ENCODE measurements at regions not wholly inside any gene's neighbourhood (a gene's known extent, or its start where the extent isn't known, plus 50 kb on each side); places are given as distances from the start of the nearest gene placed in this dataset.

- Mint-ChIP-seq H3K27ac (no peak overlapping the region), H3K4me1 (ENCODE audit: low read depth) (no peaks in the 10 kb centered on the region), H3K9me3 (ENCODE audit: insufficient read depth) (no peaks in the 10 kb centered on the region), H3K36me3 (ENCODE audit: low read depth) (no peaks in the 10 kb centered on the region), H3K27me3 (ENCODE audit: low read depth) (peaks cover 6% of the 10 kb centered on the region), H3K4me3 (no peak overlapping the region)
- CTCF ChIA-PET = no interaction called here
- DNase-seq (no peak), ATAC-seq (no peak)
- POLR2A ChIA-PET = no interaction called here
Observed at GRCh38 chr11:13062115-13062514, 53.0 kb downstream of the RASSF10 start.

- no peaks in the 10 kb centered on the region for H3K36me3 Mint-ChIP-seq (ENCODE audit: low read depth)
- ChIA-PET CTCF (no interaction called here), POLR2A (no interaction called here)
- DNase-seq (no peak), ATAC-seq (no peak)
- peaks cover 6% of the 10 kb centered on the region for H3K27me3 Mint-ChIP-seq (ENCODE audit: low read depth)
- no peaks in the 10 kb centered on the region for H3K4me1 Mint-ChIP-seq (ENCODE audit: low read depth)
- no peak overlapping the region for H3K4me3 Mint-ChIP-seq
- no peaks in the 10 kb centered on the region for H3K9me3 Mint-ChIP-seq (ENCODE audit: insufficient read depth)
- no peak overlapping the region for H3K27ac Mint-ChIP-seq
Observed at GRCh38 chr11:13064593-13064992, 55.5 kb downstream of the RASSF10 start.

GRCh38 chr11:13065200-13065787 is 56.2 kb downstream of the RASSF10 start:
- H3K4me1 Mint-ChIP-seq (ENCODE audit: low read depth) = no peaks in the 10 kb centered on the region
- H3K27me3 Mint-ChIP-seq (ENCODE audit: low read depth) = peaks cover 6% of the 10 kb centered on the region

GRCh38 chr11:13068211-13068610 is 59.1 kb downstream of the RASSF10 start:
- DNase-seq (no peak), ATAC-seq (no peak)
- Mint-ChIP-seq H3K27ac (no peak overlapping the region), H3K36me3 (ENCODE audit: low read depth) (no peaks in the 10 kb centered on the region), H3K9me3 (ENCODE audit: insufficient read depth) (no peaks in the 10 kb centered on the region), H3K4me1 (ENCODE audit: low read depth) (no peaks in the 10 kb centered on the region), H3K4me3 (no peak overlapping the region), H3K27me3 (ENCODE audit: low read depth) (peaks cover 11% of the 10 kb centered on the region)
- POLR2A ChIA-PET = no interaction called here
- CTCF ChIA-PET = no interaction called here

More at GRCh38 chr11:13065200-13065787, 56.2 kb downstream of the RASSF10 start:
- ATAC-seq = no peak
- ChIA-PET CTCF (no interaction called here), POLR2A (no interaction called here)
- Mint-ChIP-seq H3K36me3 (ENCODE audit: low read depth) (no peaks in the 10 kb centered on the region), H3K9me3 (ENCODE audit: insufficient read depth) (no peaks in the 10 kb centered on the region), H3K4me3 (no peak overlapping the region), H3K27ac (no peak overlapping the region)
- no peak for DNase-seq

DNA sequence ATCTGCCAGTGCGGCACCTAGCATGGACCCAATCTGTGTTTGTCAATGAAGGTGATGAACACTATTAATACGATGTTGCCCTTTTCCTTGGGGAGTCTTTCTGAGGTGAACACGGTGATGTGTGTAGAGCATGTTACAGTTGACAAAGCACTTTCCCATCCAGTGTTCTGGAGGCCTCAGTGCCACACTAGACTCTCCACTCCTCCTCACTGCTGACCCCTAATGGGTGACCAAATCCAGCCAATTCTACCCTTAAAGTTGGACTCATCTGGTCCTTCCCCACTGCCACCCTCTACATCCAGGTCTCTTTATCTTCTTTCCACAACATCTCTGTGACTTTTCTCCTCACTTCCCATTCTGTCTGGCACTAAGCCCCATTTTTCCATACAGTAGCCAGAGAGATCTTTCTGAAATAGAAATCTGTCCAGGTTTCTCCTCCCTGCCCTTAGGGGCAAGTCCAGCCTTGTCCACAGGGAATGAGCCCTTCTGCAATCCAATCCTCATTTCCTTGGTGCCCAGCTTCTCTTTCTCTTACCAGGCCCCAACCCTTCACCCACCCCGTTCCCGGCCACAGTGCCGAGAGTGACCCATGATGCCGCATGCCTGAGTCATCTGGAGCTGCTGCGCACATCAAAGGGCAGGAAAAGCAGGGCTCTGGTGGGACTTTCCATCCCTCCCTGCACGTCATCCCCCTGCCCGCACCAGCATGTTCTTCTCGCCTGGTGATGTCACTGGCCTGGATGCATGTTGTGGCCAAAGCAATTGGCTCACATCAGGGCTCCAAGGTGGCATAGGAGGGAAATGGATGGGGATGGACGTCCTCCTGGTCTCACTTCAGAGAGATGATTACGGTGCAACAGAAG is 64.2 kb downstream of the RASSF10 start:
- no peak overlapping the region for H3K4me3 Mint-ChIP-seq
- no peak for DNase-seq
- H3K36me3 Mint-ChIP-seq (ENCODE audit: low read depth) = no peaks in the 10 kb centered on the region
- H3K27ac Mint-ChIP-seq = no peak overlapping the region
- POLR2A ChIA-PET = no interaction called here
- CTCF ChIA-PET = no interaction called here
- H3K9me3 Mint-ChIP-seq (ENCODE audit: insufficient read depth) = no peaks in the 10 kb centered on the region
- peaks cover 10% of the 10 kb centered on the region for H3K27me3 Mint-ChIP-seq (ENCODE audit: low read depth)
- no peak for ATAC-seq
- no peaks in the 10 kb centered on the region for H3K4me1 Mint-ChIP-seq (ENCODE audit: low read depth)

DNA sequence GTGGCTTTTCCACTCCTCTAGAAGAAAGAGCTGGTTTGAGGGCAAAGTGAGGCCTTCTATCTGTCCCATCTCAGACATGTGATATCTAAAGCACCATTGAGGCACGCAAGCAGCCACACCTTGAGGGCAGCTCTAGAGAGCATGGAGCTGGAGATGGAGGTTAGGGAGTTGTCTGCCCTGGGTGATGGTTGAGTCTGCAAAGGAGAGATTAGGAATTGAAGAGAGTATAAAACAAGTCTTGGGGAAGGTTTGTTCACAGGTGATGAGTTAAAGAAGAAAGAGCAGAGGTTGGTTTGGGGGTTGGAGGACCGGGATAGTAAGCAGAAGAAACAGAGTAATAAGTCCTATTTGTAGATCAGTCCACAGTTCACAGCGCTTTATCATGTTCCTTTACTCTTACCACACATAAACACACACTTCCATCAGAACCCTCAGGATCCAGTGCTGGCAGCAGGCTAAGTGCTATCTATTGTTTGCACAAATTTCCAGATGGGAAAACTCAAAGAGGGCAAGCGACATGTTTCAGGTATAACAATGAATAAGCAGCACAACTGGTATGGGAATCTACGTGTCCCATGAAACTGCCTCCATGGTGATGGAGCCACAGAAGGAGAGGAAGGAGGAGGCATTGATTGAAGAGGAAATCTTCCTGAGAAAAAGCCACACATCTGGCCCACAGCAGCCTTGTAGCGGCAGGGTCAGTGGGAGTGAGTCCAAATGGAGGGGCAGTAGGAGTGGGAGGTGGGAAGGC is 65.8 kb downstream of the RASSF10 start:
- ChIA-PET CTCF (no interaction called here), POLR2A (no interaction called here)
- peaks cover 14% of the 10 kb centered on the region for H3K27me3 Mint-ChIP-seq (ENCODE audit: low read depth)
- no peaks in the 10 kb centered on the region for H3K4me1 Mint-ChIP-seq (ENCODE audit: low read depth)
- no peak overlapping the region for H3K4me3 Mint-ChIP-seq
- no peak for DNase-seq
- no peak overlapping the region for H3K27ac Mint-ChIP-seq
- no peaks in the 10 kb centered on the region for H3K9me3 Mint-ChIP-seq (ENCODE audit: insufficient read depth)
- no peaks in the 10 kb centered on the region for H3K36me3 Mint-ChIP-seq (ENCODE audit: low read depth)
- no peak for ATAC-seq

DNA sequence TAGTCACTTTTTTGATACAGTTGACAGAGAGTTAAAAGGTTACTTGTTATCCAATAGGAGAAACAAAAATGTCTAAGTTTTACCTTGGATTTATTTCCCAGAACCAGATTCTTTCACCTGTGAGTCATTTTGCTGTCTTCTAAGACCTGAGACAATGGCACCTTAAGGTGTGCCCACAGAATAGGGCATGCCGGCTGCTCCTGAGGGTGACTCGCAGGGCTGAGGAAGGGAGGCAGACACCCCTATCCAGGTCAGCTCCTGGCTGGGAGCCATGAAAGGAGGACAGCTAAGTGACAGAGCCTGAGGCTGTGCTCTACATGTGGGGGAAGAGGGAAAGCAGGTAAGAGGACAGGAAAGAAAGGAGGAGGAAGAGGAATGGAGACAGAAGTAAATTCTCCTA is 67.8 kb downstream of the RASSF10 start:
- no peak for ATAC-seq
- POLR2A ChIA-PET = no interaction called here

DNA sequence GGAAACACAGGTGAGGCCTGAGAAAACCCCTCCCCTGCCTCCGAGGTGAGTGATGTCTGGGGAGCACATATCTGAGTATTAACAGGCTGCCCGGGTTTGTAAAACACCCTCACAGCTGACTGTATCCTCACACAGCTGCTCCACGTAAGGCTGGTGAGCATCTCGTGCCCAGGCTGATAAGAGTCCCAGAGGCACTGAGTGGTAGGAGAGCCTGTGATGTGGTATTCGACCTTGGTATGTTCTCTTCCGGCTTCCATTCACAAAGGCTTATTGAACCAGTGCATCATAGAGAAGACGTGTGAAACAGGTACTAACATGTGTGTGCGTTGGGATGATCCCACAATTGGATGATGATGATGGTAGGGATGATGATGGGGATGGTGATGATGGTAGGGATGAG is 71.7 kb downstream of the RASSF10 start:
- DNase-seq (no peak), ATAC-seq (no peak)
- Mint-ChIP-seq H3K36me3 (ENCODE audit: low read depth) (no peaks in the 10 kb centered on the region), H3K27ac (no peak overlapping the region), H3K4me1 (ENCODE audit: low read depth) (no peaks in the 10 kb centered on the region), H3K4me3 (no peak overlapping the region), H3K9me3 (ENCODE audit: insufficient read depth) (no peaks in the 10 kb centered on the region), H3K27me3 (ENCODE audit: low read depth) (peaks cover 8% of the 10 kb centered on the region)
- ChIA-PET POLR2A (no interaction called here), CTCF (no interaction called here)

More for the DNA sequence above, 67.8 kb downstream of the RASSF10 start:
- no peak for DNase-seq
- CTCF ChIA-PET = no interaction called here
- Mint-ChIP-seq H3K4me1 (ENCODE audit: low read depth) (no peaks in the 10 kb centered on the region), H3K36me3 (ENCODE audit: low read depth) (no peaks in the 10 kb centered on the region), H3K27me3 (ENCODE audit: low read depth) (peaks cover 13% of the 10 kb centered on the region), H3K4me3 (no peak overlapping the region), H3K9me3 (ENCODE audit: insufficient read depth) (no peaks in the 10 kb centered on the region), H3K27ac (no peak overlapping the region)

- H3K4me1 Mint-ChIP-seq (ENCODE audit: low read depth) = no peaks in the 10 kb centered on the region
- H3K27ac Mint-ChIP-seq = no peak overlapping the region
- no peak overlapping the region for H3K4me3 Mint-ChIP-seq
- ChIA-PET CTCF (no interaction called here), POLR2A (no interaction called here)
- H3K36me3 Mint-ChIP-seq (ENCODE audit: low read depth) = no peaks in the 10 kb centered on the region
- H3K27me3 Mint-ChIP-seq (ENCODE audit: low read depth) = peaks cover 14% of the 10 kb centered on the region
- ATAC-seq (no peak), DNase-seq (no peak)
- peaks cover 4% of the 10 kb centered on the region for H3K9me3 Mint-ChIP-seq (ENCODE audit: insufficient read depth)
Observed at GRCh38 chr11:13082588-13082987, 73.5 kb downstream of the RASSF10 start.

DNA sequence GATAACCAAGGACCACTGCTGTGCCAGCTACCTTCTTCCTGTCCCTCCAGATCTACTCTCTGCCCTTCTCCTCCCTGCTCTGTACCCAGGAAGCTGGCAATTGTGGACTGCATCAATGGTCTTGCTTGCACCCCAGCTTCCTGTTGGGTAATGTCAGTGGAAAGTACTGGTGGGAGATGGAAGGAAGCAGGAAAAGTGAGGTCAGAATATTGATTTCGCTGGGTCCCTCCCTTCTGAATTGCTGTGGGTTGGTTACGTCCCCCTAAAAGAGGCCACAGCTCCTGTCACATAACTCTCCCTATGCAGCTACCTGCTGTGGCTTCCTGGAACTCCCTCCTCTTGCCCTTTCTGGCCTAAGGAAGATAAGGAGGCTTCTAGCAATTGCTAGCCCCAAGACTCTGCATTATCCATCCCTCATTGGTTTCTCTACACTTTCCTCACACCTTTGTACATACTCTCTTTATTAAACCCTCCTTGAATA is 81.2 kb downstream of the RASSF10 start:
- ChIA-PET CTCF (no interaction called here), POLR2A (no interaction called here)
- Mint-ChIP-seq H3K27ac (no peak overlapping the region), H3K36me3 (ENCODE audit: low read depth) (no peaks in the 10 kb centered on the region), H3K9me3 (ENCODE audit: insufficient read depth) (peaks cover 4% of the 10 kb centered on the region), H3K4me1 (ENCODE audit: low read depth) (no peaks in the 10 kb centered on the region), H3K4me3 (no peak overlapping the region), H3K27me3 (ENCODE audit: low read depth) (peaks cover 11% of the 10 kb centered on the region)
- ATAC-seq (no peak), DNase-seq (no peak)

DNA sequence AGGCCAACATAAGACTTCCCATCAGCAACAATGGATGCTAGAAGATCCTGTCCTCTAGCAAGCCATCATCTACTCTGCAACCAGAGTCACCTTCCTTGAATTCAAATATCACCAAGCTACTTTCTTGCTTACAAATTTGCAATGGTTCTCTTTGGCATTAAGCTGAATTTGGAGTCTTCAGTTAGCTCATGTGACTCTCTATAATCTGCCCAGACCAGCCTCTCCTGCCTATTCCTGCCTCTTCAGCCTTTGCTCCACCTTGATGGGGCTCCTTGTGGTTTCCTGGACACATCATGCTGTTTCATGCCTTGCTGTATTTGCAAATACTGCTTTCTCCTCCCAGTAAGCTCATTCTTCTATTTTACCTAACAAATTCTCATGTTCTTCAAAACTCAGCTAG is 82.3 kb downstream of the RASSF10 start:
- ATAC-seq (no peak), DNase-seq (no peak)
- ChIA-PET POLR2A (no interaction called here), CTCF (interaction anchor here (0.9 kb wide), 1 partner anchor 127 kb away, joined by 3 read pairs; no protein-coding TSS in a partner anchor)
- Mint-ChIP-seq H3K4me1 (ENCODE audit: low read depth) (no peaks in the 10 kb centered on the region), H3K27ac (no peak overlapping the region), H3K9me3 (ENCODE audit: insufficient read depth) (peaks cover 4% of the 10 kb centered on the region), H3K36me3 (ENCODE audit: low read depth) (no peaks in the 10 kb centered on the region), H3K27me3 (ENCODE audit: low read depth) (peaks cover 11% of the 10 kb centered on the region), H3K4me3 (no peak overlapping the region)

DNA sequence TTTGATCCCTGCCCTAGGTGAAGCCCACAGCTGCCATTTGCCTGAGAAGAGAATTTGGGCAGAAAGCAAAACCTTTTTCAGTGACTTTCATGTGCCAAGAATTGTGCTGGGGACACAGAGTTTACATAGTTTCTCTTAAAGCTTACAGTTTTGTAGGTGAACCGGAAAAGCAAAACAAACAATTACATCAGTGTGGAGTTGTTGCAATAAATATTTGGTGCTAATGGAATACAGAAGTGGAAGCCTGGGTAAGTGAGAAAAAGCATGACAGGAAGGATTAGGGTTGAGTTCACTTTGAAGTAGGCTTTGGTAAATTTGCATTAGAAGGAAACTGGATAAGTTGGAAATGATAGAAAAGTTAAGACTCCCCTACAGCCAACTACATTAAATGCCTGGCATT is 82.7 kb downstream of the RASSF10 start:
- ATAC-seq (no peak), DNase-seq (no peak)
- Mint-ChIP-seq H3K27ac (no peak overlapping the region), H3K27me3 (ENCODE audit: low read depth) (peaks cover 11% of the 10 kb centered on the region), H3K4me3 (no peak overlapping the region), H3K9me3 (ENCODE audit: insufficient read depth) (no peaks in the 10 kb centered on the region), H3K36me3 (ENCODE audit: low read depth) (no peaks in the 10 kb centered on the region), H3K4me1 (ENCODE audit: low read depth) (no peaks in the 10 kb centered on the region)
- ChIA-PET POLR2A (no interaction called here), CTCF (interaction anchor here (0.9 kb wide), 1 partner anchor 128 kb away, joined by 3 read pairs; no protein-coding TSS in a partner anchor)
